ENCODE measurements at regions not wholly inside any gene's neighbourhood (a gene's known extent, or its start where the extent isn't known, plus 50 kb on each side); places are given as distances from the start of the nearest gene placed in this dataset.

- no peak for DNase-seq (ENCODE audit: low read depth)
- TF ChIP-seq CTCF (conservative IDR thresholded peaks at IDR 0.05; ENCODE audit: low read depth, low read length): no peak
- H3K4me3 ChIP-seq (ENCODE audit: low read depth, low read length): no peak overlapping the region
Measured at GRCh38 chr17:79429864-79430494, 180.9 kb downstream of the RBFOX3 start.

GRCh38 chr17:79428988-79429387, 181.9 kb downstream of the RBFOX3 start:
- H3K4me3 ChIP-seq (ENCODE audit: low read depth, low read length): no peak overlapping the region
- DNase-seq (ENCODE audit: low read depth): no peak
- TF ChIP-seq CTCF (conservative IDR thresholded peaks at IDR 0.05; ENCODE audit: low read depth, low read length): no peak

GRCh38 chr17:79427621-79428539, 183.0 kb downstream of the RBFOX3 start:
- H3K4me3 ChIP-seq (ENCODE audit: low read depth, low read length): no peak overlapping the region
- no peak for DNase-seq (ENCODE audit: low read depth)
- no peak for TF ChIP-seq CTCF (conservative IDR thresholded peaks at IDR 0.05; ENCODE audit: low read depth, low read length)

GRCh38 chr17:79425686-79426085, 185.2 kb downstream of the RBFOX3 start:
- no peak for DNase-seq (ENCODE audit: low read depth)
- no peak overlapping the region for H3K4me3 ChIP-seq (ENCODE audit: low read depth, low read length)
- TF ChIP-seq CTCF (conservative IDR thresholded peaks at IDR 0.05; ENCODE audit: low read depth, low read length): no peak

GRCh38 chr17:79424471-79425185, 186.2 kb downstream of the RBFOX3 start:
- TF ChIP-seq CTCF (conservative IDR thresholded peaks at IDR 0.05; ENCODE audit: low read depth, low read length): no peak
- H3K4me3 ChIP-seq (ENCODE audit: low read depth, low read length): no peak overlapping the region
- DNase-seq (ENCODE audit: low read depth): no peak

GRCh38 chr17:79423811-79424465, 186.9 kb downstream of the RBFOX3 start:
- no peak overlapping the region for H3K4me3 ChIP-seq (ENCODE audit: low read depth, low read length)
- DNase-seq (ENCODE audit: low read depth): no peak
- TF ChIP-seq CTCF (conservative IDR thresholded peaks at IDR 0.05; ENCODE audit: low read depth, low read length): no peak

All from epithelial cell of proximal tubule (primary cell).